ENCODE measurements at regions not wholly inside any gene's neighbourhood (a gene's known extent, or its start where the extent isn't known, plus 50 kb on each side); places are given as distances from the start of the nearest gene placed in this dataset.
"Not testable (repeated sequence)": the region's sequence is repeated elsewhere in the genome, so short reads cannot be mapped to it uniquely, and the experiment has no call there.

DNA sequence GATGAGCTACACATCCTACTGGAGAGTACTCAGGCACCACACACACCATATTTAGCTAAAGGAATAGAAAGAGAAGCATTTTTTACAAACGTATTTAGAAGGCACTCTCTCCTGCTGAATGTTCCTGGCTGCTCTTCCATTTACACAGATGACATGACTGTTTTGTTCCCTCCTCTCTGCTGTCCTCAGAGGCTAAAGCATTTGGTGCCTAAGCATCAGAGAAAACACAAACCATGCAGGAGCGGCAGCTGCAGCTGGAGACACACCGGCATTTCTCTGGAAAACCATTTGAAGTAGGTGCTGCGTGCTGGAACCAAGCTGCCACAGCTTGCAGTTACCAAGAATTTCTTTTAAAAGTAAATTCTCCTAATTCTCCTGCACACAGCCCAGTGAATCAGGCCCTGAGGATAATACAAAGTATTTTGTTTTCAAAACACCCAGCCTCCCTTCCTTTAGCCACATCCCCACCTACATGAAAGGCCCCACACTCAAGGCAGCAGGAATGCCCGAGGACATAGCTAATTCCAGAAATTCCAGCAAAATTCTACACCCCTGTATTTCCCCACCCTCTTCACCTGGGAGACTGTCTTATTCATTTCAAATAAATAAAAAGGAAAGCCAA lies 488.9 kb upstream of the SOX11 start:
- DNase-seq = no peak

DNA sequence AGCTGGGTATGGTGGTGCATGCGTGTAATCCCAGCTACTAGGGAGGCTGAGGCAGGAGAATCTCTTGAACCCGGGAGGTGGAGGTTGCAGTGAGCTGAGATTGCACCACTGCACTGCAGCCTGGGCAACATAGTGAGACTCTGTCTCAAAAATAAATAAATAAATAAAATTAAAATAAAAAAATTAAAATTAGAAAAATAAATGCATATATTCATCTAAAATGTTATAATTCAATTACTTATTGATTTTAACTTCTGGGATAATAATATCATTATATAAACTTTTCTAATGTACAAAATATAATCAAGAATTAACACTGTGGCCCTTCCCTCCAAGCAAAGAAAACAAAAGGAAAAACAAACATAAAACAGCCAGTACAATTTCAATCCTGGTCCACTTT lies 485.4 kb upstream of the SOX11 start:
- DNase-seq = not testable (repeated sequence)

GRCh38 chr2:5215989-5216607 lies 476.1 kb upstream of the SOX11 start:
- DNase-seq = no peak

- DNase-seq = no peak
Measured at GRCh38 chr2:5227062-5227699, 465.0 kb upstream of the SOX11 start.

GRCh38 chr2:5229574-5229973 lies 462.6 kb upstream of the SOX11 start:
- DNase-seq = no peak

DNA sequence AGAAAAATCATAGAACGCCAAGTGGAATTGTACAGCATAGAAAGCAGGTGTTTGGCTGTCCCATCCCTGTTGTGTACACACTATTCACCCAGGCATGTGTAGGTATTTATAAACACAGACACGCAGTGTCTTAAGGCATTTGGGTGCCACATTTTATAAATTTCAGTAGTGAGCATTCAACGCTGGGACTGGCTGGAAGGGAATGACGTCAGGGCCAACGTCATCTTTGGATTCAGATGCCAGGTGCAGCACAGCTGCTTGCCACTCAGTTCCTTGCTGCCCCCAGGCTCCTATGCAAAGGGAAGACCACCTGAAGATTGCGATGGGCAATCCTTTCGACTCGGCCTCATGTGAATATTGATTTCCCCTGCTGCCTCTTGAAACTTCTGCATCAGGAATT lies 461.7 kb upstream of the SOX11 start:
- DNase-seq = no peak

- no peak for DNase-seq
Measured at GRCh38 chr2:5230855-5231254, 461.3 kb upstream of the SOX11 start.

GRCh38 chr2:5231287-5231686 lies 460.9 kb upstream of the SOX11 start:
- DNase-seq = no peak

DNA sequence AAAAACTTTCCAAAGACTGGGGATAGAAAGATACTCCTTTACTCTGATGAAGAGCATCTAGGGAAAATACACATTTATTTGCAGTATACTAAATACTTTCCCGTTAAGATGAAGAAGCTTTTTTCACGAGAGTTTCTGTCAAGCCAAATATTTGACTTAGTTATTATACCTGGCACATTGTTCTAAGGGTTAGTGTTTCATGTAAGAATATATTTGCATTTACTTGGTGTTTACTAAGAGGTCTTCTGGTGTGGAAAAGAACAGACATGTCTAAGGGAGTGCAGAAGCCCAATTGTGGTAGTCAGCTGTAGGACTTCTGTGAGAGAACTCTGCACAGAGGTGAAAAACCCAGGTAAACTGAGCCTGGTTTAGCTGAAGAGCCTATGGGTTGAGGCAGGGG lies 457.6 kb upstream of the SOX11 start:
- no peak for DNase-seq

DNA sequence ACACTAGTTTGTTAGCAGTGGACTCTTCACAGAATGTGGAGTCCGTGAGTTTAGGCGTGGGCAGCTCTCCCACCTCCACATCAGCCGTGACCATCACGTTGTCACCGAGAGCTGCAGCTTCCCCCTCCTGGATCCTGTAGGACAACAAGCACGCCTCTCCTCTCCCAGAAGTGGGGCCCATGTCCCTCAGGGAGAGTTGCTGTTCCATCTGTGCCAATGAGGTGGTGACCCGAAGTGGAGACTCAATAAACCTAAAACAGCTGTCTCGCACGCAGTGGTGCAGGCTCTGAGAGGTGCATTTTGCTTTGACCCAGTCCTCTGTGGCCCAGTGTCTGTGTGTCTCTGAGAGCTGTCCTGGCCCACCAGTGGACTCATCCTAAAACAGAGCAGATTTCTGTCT lies 456.5 kb upstream of the SOX11 start:
- DNase-seq = no peak

DNA sequence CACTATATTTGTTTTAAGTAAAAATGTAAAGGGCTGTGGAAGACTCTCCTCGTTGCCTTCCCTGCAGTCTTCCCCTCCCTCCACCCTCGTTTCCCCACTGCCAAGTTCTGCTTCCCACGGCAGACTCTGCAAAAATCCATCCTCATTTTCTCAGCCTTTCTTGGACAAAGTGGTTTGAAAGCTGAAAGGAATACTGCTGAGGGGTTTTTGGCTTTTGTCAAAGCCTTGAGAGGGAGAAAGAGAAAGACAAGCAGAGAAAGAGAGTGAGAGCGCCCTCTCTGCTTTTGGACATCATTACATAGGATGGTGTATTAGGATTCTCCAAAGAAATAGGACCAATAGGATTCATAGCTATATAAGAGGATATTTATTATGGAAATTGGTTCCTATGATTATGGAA lies 455.9 kb upstream of the SOX11 start:
- DNase-seq = no peak

- DNase-seq = no peak
Measured at GRCh38 chr2:5242751-5243150, 449.4 kb upstream of the SOX11 start.

DNA sequence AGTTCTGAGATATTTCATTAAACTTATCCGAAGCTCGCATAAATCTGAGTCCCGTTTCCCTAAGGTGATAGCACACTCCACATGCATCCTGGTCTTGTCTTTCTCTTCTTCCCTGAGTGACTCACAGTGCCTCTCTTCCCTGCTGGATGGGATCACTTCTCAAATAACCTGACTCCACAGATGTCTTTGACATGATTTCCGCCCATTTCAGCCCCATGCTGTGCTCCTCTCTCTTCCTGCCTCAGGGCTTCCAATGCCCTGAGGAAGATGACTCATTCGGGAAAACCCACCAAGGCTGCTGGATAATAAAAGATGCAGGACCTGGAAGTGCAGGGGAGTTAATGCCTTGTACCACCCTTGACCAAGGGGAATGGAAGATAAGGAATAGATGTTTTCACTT lies 441.7 kb upstream of the SOX11 start:
- DNase-seq = no peak

DNA sequence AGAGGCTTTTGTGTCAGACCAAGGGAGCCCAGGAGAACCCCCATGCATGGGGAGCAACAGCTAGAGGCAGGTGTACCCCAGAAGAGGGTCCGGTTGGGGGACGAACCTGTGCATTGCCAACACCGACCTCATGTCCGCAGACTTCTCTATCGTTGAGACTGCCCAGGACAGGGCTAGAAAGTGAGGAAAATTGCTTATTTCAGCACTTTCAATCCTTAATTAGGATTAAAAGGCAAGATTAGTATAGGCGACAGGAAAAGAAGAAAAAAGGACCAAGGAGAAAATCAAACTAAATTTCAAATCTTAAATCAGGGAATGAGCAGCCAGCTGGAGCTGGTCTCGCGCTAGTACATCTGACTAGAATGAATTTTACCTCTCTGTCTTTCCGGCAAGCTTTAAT lies 438.9 kb upstream of the SOX11 start:
- DNase-seq = no peak

GRCh38 chr2:5254791-5255332 lies 437.3 kb upstream of the SOX11 start:
- no peak for DNase-seq

- DNase-seq = no peak
Measured at GRCh38 chr2:5263291-5263690, 428.9 kb upstream of the SOX11 start.

DNA sequence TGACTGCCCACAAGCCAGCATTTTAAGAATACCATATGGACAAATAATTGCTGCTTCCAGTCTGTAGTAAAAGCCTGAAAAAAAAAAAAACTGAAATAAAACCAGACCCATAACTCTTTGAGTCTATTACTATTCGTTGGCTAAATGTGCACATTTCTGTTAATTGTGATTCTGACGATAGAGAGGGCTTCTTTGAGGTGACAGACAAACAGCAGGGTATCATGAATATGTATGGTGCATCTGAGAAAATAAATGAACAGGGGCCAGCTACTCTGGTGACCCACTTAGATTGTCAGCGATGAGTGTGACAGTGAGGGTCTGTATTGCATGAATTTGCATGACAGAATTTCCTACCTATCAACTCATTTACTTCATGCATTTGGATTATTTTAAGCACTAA lies 427.8 kb upstream of the SOX11 start:
- DNase-seq = no peak

DNA sequence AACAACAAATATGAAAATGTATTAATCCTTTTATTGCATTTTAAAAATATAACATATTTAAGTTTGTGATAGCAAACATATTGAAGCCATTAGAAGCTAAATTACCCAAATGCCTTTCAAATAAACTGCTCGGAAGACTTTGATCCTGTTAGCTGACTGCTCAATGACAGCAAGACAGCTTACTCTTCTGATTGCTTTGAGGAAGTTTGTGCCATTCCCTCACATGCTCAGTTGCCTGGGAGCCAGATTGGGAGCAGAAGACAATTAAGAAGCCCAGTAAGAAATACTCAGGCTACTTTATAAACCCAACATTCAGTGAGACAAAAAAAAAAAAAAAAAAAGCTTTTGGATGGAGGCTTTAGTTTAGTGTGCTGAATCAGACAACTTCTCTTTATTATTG lies 407.1 kb upstream of the SOX11 start:
- DNase-seq = no peak

GRCh38 chr2:5285872-5286769 lies 406.1 kb upstream of the SOX11 start:
- DNase-seq = no peak

DNA sequence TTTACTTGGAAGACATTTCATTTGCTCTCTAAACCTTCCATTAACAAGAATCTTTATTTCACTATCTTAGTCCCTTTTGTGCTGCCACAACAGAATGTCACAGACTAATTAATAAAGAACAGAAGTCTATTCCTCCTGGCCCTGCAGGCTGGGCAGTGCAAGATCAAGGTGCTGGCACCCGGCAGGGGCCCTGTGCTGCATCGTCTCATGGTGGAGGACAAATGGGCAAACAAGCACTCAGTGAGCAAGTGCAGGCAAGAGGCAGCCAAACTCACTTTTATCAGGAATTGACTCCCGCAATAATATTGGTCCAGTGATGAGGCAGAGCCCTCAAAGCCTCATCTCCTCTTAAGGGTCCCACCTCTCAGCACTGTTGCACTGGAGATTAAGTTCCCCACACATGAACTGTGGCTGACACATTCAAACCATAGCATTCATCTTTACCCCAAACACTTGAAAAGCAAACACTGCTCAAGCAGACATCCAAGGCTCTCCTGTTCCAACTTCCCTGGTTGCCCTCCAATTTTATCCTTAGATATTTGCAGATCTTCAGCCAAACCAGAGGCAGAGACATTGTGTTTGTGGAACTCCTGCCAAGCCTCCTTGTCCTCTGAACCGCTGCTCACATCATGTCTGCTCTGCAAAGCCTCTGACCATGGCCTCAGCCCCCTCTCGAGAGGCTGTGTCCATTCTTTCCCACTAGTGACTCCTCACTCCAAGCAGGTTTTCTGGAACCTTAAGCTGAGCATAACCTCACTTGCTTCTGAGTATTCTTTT lies 404.4 kb upstream of the SOX11 start:
- DNase-seq = no peak

GRCh38 chr2:5290900-5291546 lies 401.2 kb upstream of the SOX11 start:
- no peak for DNase-seq

DNA sequence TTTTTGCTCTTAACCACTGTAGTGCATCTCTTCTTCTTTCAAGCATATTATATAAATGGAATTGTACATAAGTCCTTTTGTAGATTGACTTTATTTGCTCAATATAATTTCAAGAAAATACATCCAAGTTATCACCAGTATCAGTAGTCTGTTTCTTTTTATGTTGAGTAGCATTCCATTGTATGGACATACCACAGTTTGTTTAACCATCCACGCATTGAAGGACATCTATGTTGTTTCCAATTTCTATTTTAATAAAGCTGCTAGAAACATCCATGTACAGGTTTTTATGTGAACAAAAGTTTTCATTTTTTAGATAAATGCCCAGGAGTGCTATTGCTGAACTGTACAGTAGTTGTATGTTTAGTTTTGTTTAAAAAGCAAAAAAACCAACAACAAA lies 387.5 kb upstream of the SOX11 start:
- no peak for DNase-seq
